Panc1 (cell line): ENCODE measurements at regions not wholly inside any gene's neighbourhood (a gene's known extent, or its start where the extent isn't known, plus 50 kb on each side); places are given as distances from the start of the nearest gene placed in this dataset.

Experiments used
- ATAC-seq: fragments of 200-7000 bp; cut with Tn5 transposase; 2 replicates; pipeline ENCODE4 v1.9.1; 2020; ENCODE audit warnings: mild to moderate bottlenecking, moderate library complexity
- BruUV-seq: library from RNA; stranded (reverse); fragments of 400-500 nt; replicated peaks from 2 replicates; lab custom pipeline; 2021; lab: Mats Ljungman, UMichigan
- CTCF ChIA-PET: fragments of 300-600 bp; sonication (Branson Sonifier 250); formaldehyde crosslinking; loops from one replicate; lab custom pipeline; 2022; ENCODE audit warnings: antibody characterized with exemption; lab: Charles Lee
- POLR2A ChIA-PET: fragments of 300-600 bp; sonication (Branson Sonifier 250); formaldehyde crosslinking; loops from one replicate; lab custom pipeline; 2022; ENCODE audit warnings: antibody characterized with exemption; lab: Charles Lee
- DNase-seq: peaks from one replicate; pipeline ENCODE4 v3.0.0-alpha.2; 2010; ENCODE audit warnings: low read depth, low spot score
- H3K27ac ChIP-seq: 2 replicates; pipeline ENCODE4 v1.5.1; 2011; ENCODE audit warnings: mild to moderate bottlenecking, low read length, inconsistent platforms
- H3K27me3 ChIP-seq: fragments of 200-500 bp; sonication (Bioruptor generic); 2 replicates; pipeline ENCODE4 v1.6.0; 2014; ENCODE audit warnings: low read length, inconsistent platforms; ENCODE audit not compliant: control insufficient read depth, insufficient read depth
- H3K36me3 ChIP-seq: fragments of 200-500 bp; sonication (Bioruptor generic); 2 replicates; pipeline ENCODE4 v1.5.1; 2014; ENCODE audit warnings: inconsistent platforms, mild to moderate bottlenecking, low read length, moderate library complexity; ENCODE audit not compliant: control insufficient read depth, insufficient read depth
- H3K4me1 ChIP-seq: 2 replicates; pipeline ENCODE4 v1.5.1; 2011; ENCODE audit warnings: inconsistent platforms, mild to moderate bottlenecking, low read length, moderate library complexity; ENCODE audit not compliant: control insufficient read depth, insufficient read depth
- H3K4me3 ChIP-seq, 2 experiments: 2 replicates each; pipeline ENCODE4 v1.5.1; 2011 to 2012; ENCODE audit warnings: low read depth in 2 of 2, low read length in 2 of 2, mild to moderate bottlenecking in 2 of 2, inconsistent platforms in 1 of 2, moderate library complexity in 1 of 2
- H3K9me3 ChIP-seq: fragments of 200-500 bp; sonication (Bioruptor generic); 2 replicates; pipeline ENCODE4 v1.5.1; 2014; ENCODE audit warnings: low read depth, mild to moderate bottlenecking, inconsistent platforms, low read length, moderate library complexity; ENCODE audit not compliant: control insufficient read depth, insufficient read depth
- CTCF ChIP-seq: fragments of 450-650 bp; IDR thresholded peaks from 2 replicates; pipeline ENCODE4 v1.5.1; 2017; ENCODE audit warnings: mild to moderate bottlenecking
- POLR2AphosphoS5 ChIP-seq: IDR thresholded peaks from 2 replicates; pipeline ENCODE4 v1.6.1; 2012; ENCODE audit warnings: mild to moderate bottlenecking, low read depth, low read length, moderate library complexity
- REST ChIP-seq, 2 experiments: IDR thresholded peaks; 2 replicates each; pipeline ENCODE4 v1.6.1; 2011 to 2012; ENCODE audit warnings: low read depth in 2 of 2, control low read depth in 1 of 2, low read length in 1 of 2, mild to moderate bottlenecking in 1 of 2, moderate library complexity in 1 of 2; ENCODE audit not compliant: insufficient read depth in 1 of 2
- SIN3A ChIP-seq: IDR thresholded peaks from 2 replicates; pipeline ENCODE4 v1.6.1; 2012; ENCODE audit warnings: low read depth, mild to moderate bottlenecking, low read length, moderate library complexity, borderline replicate concordance; ENCODE audit not compliant: insufficient read depth
- TCF7L2 ChIP-seq: IDR thresholded peaks from 2 replicates; pipeline ENCODE4 v1.6.1; 2011; ENCODE audit warnings: mild to moderate bottlenecking, low read depth, low read length, inconsistent platforms
- in situ Hi-C: cut with HindIII; loops from 2 replicates; pipeline ENCODE4 v1.10.0; 2016; ENCODE audit warnings: low sequenced_read_pairs, low pct_unique_long_range_greater_than_20kb
- intact Hi-C: fragments of 100-400 bp; cut with micrococcal nuclease; formaldehyde crosslinking; loops from one replicate; pipeline ENCODE4 v1.10.0; 2022; ENCODE audit not compliant: unreplicated experiment

GRCh38 chr12:126523891-126524290 is 1458.7 kb downstream of the AACS start:
- TF ChIP-seq POLR2AphosphoS5 (no peak), TCF7L2 (no peak), REST (IDR thresholded peaks at IDR 0.05; ENCODE audit: insufficient read depth in 1 of 2, low read depth in 2 of 2, low read length in 1 of 2) (no peak), CTCF (no peak), SIN3A (no peak)
- in situ Hi-C loops, result no loop called here
- DNase-seq (no peak), ATAC-seq (no peak)
- Histone ChIP-seq H3K36me3 (no peaks in the 10 kb centered on the region), H3K27ac (no peak overlapping the region), H3K4me3 (no peak overlapping the region), H3K4me1 (no peaks in the 10 kb centered on the region), H3K27me3 (no peaks in the 10 kb centered on the region), H3K9me3 (no peaks in the 10 kb centered on the region)
- POLR2A ChIA-PET, result no interaction called here
- no TSS peak for BruUV-seq
- intact Hi-C loops, result no loop called here
- CTCF ChIA-PET, result no interaction called here

- Histone ChIP-seq H3K4me3 (no peak overlapping the region), H3K27ac (no peak overlapping the region), H3K27me3 (no peaks in the 10 kb centered on the region), H3K9me3 (no peaks in the 10 kb centered on the region), H3K4me1 (no peaks in the 10 kb centered on the region), H3K36me3 (no peaks in the 10 kb centered on the region; the same call in 1 of the 2 replicates)
- no peak for DNase-seq
- in situ Hi-C loops (no loop called here), intact Hi-C loops (no loop called here)
- CTCF ChIA-PET, result no interaction called here
- POLR2A ChIA-PET, result no interaction called here
- ATAC-seq, result no peak
- no peak for TF ChIP-seq SIN3A
- TF ChIP-seq CTCF, result peak; percentile 20; the same call in 1 of the 2 replicates
- BruUV-seq, result no TSS peak
These were observed 1469.3 kb downstream of the AACS start for GRCh38 chr12:126534495-126534894.
